ENCODE measurements at regions not wholly inside any gene's neighbourhood (a gene's known extent, or its start where the extent isn't known, plus 50 kb on each side); places are given as distances from the start of the nearest gene placed in this dataset.

DNA sequence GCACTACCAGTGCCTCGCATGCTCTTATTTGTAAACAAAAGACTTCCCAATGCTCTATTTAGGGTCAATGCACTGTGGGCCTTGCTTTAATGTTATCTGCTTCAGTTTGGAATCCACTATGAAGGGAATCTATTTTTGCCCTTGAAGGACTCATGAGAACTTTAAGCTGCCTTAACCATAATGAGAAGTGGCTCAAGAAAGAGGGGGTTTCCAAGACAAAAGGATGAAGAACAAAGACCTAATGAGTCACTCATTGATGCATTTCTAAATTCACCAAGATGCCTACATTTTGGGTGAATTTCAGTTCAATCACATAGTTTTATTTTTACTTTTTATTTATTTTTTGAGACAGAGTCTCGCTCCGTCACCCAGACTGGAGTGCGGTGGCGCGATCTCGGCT, 228.2 kb downstream of the LY86 start:
- whole genome bisulfite sequencing (ENCODE audit: insufficient coverage, low coverage, missing lambda C conversion rate), result 76% methylated on average over 7 of the region's 7 CpGs
- in situ Hi-C loops (cut with MboI), result no loop called here
- Histone ChIP-seq H3K4me1 (replicated peaks in 1 of 2; ENCODE audit: control insufficient read depth in 2 of 2, insufficient read depth in 2 of 2, low read length in 2 of 2) (peaks cover 0 to 14% of the 10 kb centered on the region in 2 experiments; a peak in 3 of 5 replicates), H3K79me2 (ENCODE audit: control insufficient read depth, insufficient read depth, low read length) (no peaks in the 10 kb centered on the region), H2AFZ (ENCODE audit: low read depth, low read length) (no peak overlapping the region), H3K27ac (ENCODE audit: extremely low read depth, low read depth, low read length) (no peak overlapping the region), H3K9me1 (ENCODE audit: control insufficient read depth, insufficient read depth, low read length) (no peaks in the 10 kb centered on the region), H3K4me3 (no peak overlapping the region), H3K9ac (ENCODE audit: insufficient read depth in 1 of 2, low read depth in 2 of 2, low read length in 2 of 2) (no peak overlapping the region), H3K36me3 (ENCODE audit: control insufficient read depth, insufficient read depth, low read length) (no peaks in the 10 kb centered on the region), H3K4me2 (ENCODE audit: insufficient read depth, low read length) (no peak overlapping the region), H4K20me1 (replicated peaks; ENCODE audit: control insufficient read depth, insufficient read depth, low read length) (no peaks in the 10 kb centered on the region), H3K27me3 (ENCODE audit: control insufficient read depth in 2 of 2, insufficient read depth in 2 of 2, low read length in 2 of 2) (peaks cover 17 to 21% of the 10 kb centered on the region in 2 experiments), H3K9me3 (replicated peaks; ENCODE audit: control insufficient read depth, insufficient read depth, low read depth, low read length) (no peaks in the 10 kb centered on the region)
- ChIA-PET POLR2A (interaction anchor here (0.6 kb wide), 2 partner anchors 426 to 1163 kb away, joined by 3 read pairs; no protein-coding TSS in a partner anchor), CTCF (ENCODE audit: low intra/inter-chr PET ratio) (no interaction called here)
- FAIRE-seq (no peak), ATAC-seq (no peak), DNase-seq (ENCODE audit: extremely low read depth in 1 of 4, low spot score in 3 of 4) (no peak)
- intact Hi-C loops (cut with micrococcal nuclease), result no loop called here
- no TSS peak for BruUV-seq (replicated peaks)
- no peak for TF ChIP-seq ZNF316 (IDR thresholded peaks at IDR 0.05)
- no peak for TF ChIP-seq SMAD2 (IDR thresholded peaks at IDR 0.05; ENCODE audit: low read depth, low read length)
- TF ChIP-seq, protein P1, sequence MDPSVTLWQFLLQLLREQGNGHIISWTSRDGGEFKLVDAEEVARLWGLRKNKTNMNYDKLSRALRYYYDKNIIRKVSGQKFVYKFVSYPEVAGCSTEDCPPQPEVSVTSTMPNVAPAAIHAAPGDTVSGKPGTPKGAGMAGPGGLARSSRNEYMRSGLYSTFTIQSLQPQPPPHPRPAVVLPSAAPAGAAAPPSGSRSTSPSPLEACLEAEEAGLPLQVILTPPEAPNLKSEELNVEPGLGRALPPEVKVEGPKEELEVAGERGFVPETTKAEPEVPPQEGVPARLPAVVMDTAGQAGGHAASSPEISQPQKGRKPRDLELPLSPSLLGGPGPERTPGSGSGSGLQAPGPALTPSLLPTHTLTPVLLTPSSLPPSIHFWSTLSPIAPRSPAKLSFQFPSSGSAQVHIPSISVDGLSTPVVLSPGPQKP (CRISPR knock-in tag; IDR thresholded peaks at IDR 0.05), result no peak
- no peak for TF ChIP-seq ELF1 (tag; IDR thresholded peaks at IDR 0.05)
- no peak for TF ChIP-seq ILF3 (IDR thresholded peaks at IDR 0.05; ENCODE audit: borderline replicate concordance)
- no peak for TF ChIP-seq ZFP36 (IDR thresholded peaks at IDR 0.05; ENCODE audit: low read depth, low read length, partially characterized antibody)
- TF ChIP-seq ZC3H8 (IDR thresholded peaks at IDR 0.05), result no peak
- no peak for TF ChIP-seq NELFE (IDR thresholded peaks at IDR 0.05; ENCODE audit: insufficient read depth, insufficient read length)
- no peak for TF ChIP-seq YY1 (IDR thresholded peaks at IDR 0.05; ENCODE audit: borderline replicate concordance in 1 of 3, control insufficient read depth in 1 of 3, extremely low read depth in 1 of 3, insufficient read depth in 3 of 3, insufficient read length in 1 of 3, insufficient replicate concordance in 2 of 3, low read depth in 1 of 3, low read length in 2 of 3)
- no peak for TF ChIP-seq MTA2 (IDR thresholded peaks at IDR 0.05; ENCODE audit: low read depth)
- no peak for TF ChIP-seq TAL1 (IDR thresholded peaks at IDR 0.05)
- no peak for TF ChIP-seq ZEB2 (IDR thresholded peaks at IDR 0.05)
- no peak for TF ChIP-seq RFX7 (CRISPR knock-in tag; IDR thresholded peaks at IDR 0.05)
- no peak for TF ChIP-seq ZBTB34 (CRISPR knock-in tag; IDR thresholded peaks at IDR 0.05)
- no peak for TF ChIP-seq ZNF23 (CRISPR knock-in tag; IDR thresholded peaks at IDR 0.05)
- no peak for TF ChIP-seq CBX3 (IDR thresholded peaks at IDR 0.05; ENCODE audit: borderline replicate concordance in 1 of 2, low read length in 2 of 2)
- no peak for TF ChIP-seq ZNF764 (CRISPR knock-in tag; IDR thresholded peaks at IDR 0.05; ENCODE audit: low read depth)
- no peak for TF ChIP-seq PRMT5 (CRISPR knock-in tag; IDR thresholded peaks at IDR 0.05)
- TF ChIP-seq, protein P2, sequence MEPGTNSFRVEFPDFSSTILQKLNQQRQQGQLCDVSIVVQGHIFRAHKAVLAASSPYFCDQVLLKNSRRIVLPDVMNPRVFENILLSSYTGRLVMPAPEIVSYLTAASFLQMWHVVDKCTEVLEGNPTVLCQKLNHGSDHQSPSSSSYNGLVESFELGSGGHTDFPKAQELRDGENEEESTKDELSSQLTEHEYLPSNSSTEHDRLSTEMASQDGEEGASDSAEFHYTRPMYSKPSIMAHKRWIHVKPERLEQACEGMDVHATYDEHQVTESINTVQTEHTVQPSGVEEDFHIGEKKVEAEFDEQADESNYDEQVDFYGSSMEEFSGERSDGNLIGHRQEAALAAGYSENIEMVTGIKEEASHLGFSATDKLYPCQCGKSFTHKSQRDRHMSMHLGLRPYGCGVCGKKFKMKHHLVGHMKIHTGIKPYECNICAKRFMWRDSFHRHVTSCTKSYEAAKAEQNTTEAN (CRISPR knock-in tag; IDR thresholded peaks at IDR 0.05), result no peak
- no peak for TF ChIP-seq HDAC3 (IDR thresholded peaks at IDR 0.05; ENCODE audit: borderline replicate concordance, partially characterized antibody)

Data from K562 (cell line).